GM13976 (cell line): ENCODE measurements at regions not wholly inside any gene's neighbourhood (a gene's known extent, or its start where the extent isn't known, plus 50 kb on each side); places are given as distances from the start of the nearest gene placed in this dataset.

Source experiments
- DNase-seq: peaks from one replicate; pipeline ENCODE4 v3.0.0; 2012; ENCODE audit warnings: low spot score
- in situ Hi-C: fragments of 300-500 bp; cut with MboI; formaldehyde crosslinking; loops from one replicate; pipeline ENCODE4 v1.12.0; 2022; ENCODE audit warnings: low sequenced_read_pairs, mixed read lengths, inconsistent platforms; ENCODE audit not compliant: unreplicated experiment
- TF ChIP-seq, protein P1 (sequence below): IDR thresholded peaks from 2 replicates; pipeline ENCODE4 v1.5.1; 2012; ENCODE audit warnings: borderline replicate concordance, mild to moderate bottlenecking; ENCODE audit not compliant: insufficient read depth; ENCODE audit errors: extremely low read depth, missing control alignments, control extremely low read depth

DNA sequence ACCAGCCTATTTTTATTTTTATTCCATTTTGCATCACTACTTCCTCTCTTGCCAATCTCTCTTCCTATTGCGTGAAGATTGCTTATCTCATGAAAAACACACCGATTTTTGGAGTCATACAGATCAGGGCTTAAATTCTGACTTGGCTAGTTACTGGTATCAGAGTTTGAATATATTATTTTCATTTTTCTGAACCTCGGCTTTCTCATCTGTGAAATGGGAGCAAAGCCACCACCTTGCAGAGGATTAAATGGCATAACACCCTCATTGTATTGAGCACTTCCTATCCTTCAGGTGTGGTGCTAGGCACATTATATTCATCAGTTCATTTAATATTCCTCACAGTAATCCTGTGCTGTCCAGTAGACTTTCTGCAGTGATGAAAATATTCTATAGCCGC lies 208.8 kb downstream of the HAPSTR1 start:
- DNase-seq = no peak
- TF ChIP-seq, protein P1, sequence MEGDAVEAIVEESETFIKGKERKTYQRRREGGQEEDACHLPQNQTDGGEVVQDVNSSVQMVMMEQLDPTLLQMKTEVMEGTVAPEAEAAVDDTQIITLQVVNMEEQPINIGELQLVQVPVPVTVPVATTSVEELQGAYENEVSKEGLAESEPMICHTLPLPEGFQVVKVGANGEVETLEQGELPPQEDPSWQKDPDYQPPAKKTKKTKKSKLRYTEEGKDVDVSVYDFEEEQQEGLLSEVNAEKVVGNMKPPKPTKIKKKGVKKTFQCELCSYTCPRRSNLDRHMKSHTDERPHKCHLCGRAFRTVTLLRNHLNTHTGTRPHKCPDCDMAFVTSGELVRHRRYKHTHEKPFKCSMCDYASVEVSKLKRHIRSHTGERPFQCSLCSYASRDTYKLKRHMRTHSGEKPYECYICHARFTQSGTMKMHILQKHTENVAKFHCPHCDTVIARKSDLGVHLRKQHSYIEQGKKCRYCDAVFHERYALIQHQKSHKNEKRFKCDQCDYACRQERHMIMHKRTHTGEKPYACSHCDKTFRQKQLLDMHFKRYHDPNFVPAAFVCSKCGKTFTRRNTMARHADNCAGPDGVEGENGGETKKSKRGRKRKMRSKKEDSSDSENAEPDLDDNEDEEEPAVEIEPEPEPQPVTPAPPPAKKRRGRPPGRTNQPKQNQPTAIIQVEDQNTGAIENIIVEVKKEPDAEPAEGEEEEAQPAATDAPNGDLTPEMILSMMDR = no peak
- in situ Hi-C loops = no loop called here

DNA sequence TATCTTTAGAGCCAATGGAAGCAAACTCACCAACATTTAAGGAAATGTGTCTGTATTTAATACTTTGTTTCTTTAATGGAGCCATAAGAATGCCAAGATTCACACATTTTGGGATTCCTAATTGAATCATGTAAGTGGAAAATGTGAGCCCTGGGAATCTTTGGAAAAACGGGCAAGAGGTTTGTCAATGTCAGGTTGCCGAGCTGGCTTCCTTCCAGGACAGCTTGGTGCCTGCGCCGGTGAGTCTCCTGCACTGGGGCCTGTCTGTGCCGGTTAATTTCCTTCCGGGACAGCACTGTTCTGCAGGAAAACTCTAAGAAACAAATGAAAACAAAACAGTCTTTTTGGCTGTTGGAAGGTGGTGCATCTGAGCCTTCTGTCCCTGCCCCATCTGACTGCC lies 210.6 kb downstream of the HAPSTR1 start:
- in situ Hi-C loops = no loop called here

DNA sequence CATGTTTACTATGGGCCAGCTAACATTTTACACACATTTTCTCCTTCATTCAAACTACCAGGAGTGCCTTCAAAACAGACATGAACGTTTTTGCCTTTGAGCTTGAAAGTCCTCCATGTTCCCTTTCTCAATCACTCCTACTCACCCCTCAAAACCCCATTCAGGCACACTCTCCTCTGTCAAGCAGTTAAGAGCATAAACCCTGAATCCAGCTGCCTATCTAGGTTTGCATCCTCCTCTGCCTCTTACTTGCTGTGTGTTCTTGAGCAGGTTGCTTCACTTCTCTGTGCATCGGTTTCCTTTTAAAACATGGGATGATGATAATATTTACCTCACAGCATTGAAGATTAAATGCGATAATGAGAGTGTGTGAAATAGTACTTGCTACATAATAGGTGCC lies 215.3 kb downstream of the HAPSTR1 start:
- no peak for DNase-seq
- TF ChIP-seq, protein P1 = no peak
- in situ Hi-C loops = no loop called here

More for the DNA sequence above, 210.6 kb downstream of the HAPSTR1 start:
- no peak for DNase-seq
- TF ChIP-seq, protein P1 = no peak

DNA sequence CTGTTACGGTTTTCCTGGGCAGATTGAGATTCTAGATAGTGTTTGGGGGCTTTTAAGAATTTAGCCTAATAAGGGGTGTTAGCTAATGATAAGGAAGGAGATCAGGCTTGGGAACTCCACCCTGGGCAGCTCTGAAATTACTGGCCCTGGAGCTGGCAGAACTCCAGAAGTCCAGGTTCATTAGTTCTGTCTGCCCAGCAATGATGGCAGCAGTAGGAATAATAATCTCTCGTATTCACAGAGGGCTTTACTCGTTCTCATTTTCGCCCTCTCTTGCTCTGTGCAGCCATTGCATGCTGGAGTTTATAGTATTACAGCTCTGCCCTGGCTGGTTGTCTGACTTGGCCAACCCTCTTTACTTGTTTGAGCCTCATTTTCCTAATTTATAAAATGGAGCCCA lies 216.0 kb downstream of the HAPSTR1 start:
- TF ChIP-seq, protein P1 = no peak
- in situ Hi-C loops = no loop called here
- DNase-seq = no peak

DNA sequence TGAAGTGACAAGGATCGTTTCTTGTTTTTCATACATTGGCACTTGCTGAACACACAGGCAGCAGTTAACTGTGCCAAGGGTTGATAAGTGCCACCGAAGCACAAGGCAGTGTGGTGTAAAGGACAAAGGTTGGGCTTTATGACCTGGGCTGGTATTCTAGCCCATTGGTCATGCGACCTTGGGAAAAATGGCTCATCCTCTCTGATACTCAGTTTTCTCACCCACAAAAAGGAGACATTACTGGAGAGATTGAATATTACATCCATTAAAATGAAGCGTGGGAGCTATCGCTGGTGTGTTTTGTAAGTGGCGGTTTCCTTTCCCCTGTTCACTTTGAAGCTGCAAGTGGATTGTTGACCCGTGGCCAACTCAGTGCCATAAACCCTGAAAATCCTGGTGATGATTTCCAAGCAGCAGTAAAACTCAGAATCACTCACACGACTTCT lies 216.9 kb downstream of the HAPSTR1 start:
- in situ Hi-C loops = no loop called here
- TF ChIP-seq, protein P1 = no peak
- DNase-seq = no peak

DNA sequence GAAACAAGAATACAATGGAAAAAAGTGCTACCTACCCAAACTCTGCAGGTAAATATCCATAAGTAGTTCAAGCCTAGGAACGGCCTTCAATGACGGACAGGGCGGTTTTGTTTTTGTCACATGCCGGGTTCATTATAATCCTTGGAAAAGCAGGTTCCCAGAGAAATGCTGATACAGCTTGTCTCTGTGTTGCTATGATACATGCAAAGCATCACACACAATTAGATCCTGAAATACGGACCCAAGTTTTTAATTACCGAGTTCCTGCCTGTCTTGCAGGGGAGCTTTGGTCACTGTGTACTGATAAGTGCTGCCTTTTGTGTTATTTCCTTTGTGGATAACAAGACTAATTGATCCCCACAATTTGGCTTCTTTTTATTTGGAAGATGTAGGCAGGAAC lies 217.4 kb downstream of the HAPSTR1 start:
- no peak for DNase-seq
- TF ChIP-seq, protein P1 = no peak
- in situ Hi-C loops = no loop called here

DNA sequence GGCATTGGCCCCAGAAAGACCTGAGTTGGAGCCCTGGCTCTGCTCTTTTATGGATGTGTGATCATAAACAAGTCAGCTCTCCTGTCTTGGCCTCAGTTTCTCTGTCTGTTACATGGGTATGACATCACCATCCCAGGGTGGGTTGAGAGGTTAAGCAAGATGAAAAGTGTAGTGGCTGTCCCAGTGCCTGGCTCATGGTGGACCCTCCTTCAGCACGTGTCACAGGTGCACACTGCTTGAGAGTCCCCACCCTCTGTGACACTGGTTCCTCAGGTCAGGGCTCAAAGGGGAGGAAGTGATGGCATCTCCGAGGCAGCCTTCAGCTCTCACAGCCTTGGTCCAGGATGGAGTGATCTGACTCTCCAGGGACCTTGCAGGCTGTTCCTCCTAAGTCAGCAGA lies 218.4 kb downstream of the HAPSTR1 start:
- TF ChIP-seq, protein P1 = no peak
- in situ Hi-C loops = no loop called here

More for the DNA sequence above, 218.4 kb downstream of the HAPSTR1 start:
- no peak for DNase-seq
